SW 1271 (cell line): ENCODE measurements at regions not wholly inside any gene's neighbourhood (a gene's known extent, or its start where the extent isn't known, plus 50 kb on each side); places are given as distances from the start of the nearest gene placed in this dataset.

Experiments
- DNase-seq, 2 experiments: peaks; one replicate each; lab custom pipeline; 2025; lab: John Stamatoyannopoulos, UW

DNA sequence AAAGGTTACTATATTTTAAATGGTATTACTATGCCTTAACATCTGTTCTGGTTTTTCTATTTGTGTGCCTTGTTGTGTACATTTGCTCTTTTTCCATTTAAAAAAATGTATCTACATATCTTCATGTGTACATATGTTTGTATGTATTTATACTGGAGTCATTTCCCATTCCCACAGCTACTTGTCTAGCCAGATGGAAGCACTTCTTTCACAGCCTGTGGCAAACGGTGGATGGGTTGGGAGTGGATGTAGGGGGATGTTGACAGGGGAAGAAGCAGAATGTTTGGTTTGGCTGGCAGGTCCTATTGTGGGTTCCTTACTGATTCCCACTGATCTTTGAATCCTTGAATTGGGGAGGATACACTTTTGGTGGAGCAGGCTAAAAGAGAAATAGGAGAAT, 93.6 kb upstream of the CNTNAP4 start:
- DNase-seq, result no peak

DNA sequence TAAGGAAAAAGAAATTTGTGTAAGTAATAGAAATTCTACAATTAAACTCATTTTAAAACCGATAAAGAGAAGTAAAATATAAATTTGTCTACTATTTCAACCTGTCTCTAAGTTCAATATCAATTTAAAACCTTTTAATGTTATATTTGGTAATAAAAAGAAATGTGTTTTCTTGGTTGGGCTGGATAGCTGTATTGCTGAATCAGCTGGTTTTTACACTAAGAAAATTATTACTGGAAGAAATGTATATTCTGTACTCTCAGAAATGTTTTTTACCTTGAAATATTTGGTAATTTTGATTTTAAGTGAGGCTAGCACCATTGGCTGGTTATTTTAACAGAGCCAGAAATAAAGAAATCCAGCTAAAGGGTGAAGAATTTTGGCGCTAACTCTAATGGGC, 87.1 kb upstream of the CNTNAP4 start:
- DNase-seq, result no peak

- no peak for DNase-seq
Measured at GRCh38 chr16:76190480-76190879, 86.7 kb upstream of the CNTNAP4 start.

DNA sequence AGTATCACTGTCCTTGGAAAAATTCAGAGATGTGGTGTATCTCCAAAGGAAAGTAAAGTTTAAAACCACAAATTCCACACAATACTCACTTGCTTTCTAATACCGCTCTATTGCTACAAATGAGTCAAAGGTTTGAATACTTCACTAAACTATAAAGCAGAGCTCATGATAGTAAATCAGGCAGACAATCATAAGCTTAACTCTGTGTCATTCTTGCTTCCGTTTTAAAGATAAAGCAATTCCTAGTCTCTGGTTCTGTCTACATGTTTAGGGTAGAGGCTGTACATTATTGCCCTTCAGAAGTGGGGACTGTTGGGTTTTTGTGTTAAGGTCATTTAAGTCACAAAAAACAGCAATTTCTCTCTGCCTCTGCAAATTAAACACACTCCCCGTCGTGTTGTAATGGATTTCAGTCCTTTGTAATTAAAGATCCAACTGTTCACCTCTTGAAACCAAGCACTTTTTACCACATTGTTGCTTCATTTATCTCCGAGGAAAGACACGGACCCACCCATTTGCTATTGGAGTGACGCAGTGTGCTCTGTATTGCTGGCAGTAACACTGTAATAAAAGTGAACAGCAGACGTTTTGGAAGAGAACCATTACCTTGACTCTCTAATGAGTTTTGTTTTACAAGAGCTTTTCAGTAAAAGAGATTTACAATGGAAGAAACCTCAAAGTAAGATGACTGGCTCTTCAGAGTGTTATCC, 83.1 kb upstream of the CNTNAP4 start:
- DNase-seq, result no peak

GRCh38 chr16:76194616-76195015, 82.6 kb upstream of the CNTNAP4 start:
- DNase-seq, result no peak

DNA sequence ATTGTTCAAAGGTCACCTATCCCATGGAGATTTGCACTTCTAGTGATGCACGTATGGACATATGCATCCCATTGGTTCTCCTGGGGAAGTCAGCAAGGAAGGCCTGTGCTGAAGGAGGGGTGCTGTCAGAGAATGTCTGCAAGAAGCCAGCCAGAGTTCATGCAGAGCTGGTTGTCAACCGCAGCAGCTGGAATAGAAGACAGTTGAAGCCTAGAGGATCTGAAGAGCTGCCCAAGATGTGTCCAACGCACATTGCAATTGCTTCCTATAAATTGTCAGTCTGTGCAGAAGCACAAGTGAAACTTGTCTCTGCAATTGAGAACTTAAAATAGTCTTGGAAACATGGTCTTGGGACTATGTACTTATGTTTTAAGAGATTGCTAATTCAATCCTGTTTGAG, 82.1 kb upstream of the CNTNAP4 start:
- DNase-seq, result no peak

- no peak for DNase-seq
Measured at GRCh38 chr16:76195648-76196047, 81.6 kb upstream of the CNTNAP4 start.

GRCh38 chr16:76197900-76198299, 79.3 kb upstream of the CNTNAP4 start:
- no peak for DNase-seq

- no peak for DNase-seq
Measured at GRCh38 chr16:76199681-76200220, 77.5 kb upstream of the CNTNAP4 start.

DNA sequence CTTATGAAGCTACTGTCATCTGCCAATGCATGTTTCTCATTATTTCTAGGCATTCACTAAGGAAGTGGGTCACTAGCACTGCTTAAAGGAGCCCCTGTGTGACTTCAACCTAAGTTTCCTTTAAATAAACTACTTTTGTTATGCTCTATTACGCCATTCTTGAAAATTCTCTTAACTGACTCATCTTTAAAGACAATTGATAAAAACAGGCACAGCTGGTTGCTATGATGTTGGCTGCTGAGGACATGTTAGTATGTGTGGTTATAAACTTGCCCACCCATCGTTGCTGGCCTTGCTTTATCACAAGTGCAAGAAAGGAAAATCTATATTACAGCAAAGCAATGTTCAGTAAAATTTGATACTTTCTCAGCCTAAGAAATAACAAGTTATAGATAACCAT, 75.8 kb upstream of the CNTNAP4 start:
- no peak for DNase-seq

DNA sequence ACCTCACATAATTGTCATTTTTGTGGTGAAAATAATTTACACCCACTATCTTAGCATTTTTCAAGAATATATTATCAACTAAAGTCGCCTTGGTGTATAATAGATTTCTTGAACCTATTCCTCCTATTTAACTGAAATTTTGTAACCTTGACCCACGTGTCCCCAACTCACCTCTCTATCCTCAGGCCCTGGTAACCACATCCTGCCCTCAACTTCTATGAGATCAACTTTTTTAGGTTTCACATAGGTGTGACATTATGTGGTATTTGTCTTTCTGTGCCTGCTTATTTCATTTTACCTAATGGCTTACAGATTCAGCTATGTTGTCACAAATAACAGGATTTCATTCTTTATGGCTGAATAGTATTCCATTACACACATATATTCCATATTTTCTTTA, 73.0 kb upstream of the CNTNAP4 start:
- no peak for DNase-seq

DNA sequence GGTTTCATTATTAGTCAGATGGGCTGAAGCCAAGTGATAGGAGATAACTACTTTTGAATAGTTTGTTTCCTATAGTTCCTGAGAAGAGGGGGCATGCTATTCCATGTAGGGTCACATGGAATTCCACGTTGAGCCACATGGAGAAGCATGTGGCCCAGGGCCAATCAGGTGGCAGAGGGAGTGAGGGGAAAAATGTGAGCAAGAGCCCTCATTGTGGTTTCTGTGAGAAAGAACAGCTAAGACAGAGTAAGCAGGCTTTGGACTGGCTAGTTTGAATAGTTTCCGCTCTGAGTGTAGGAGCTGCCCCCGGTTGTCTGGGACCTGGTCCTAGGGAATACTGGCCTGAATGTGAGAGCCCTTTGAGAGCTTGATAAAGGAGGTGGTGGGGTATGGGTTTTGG, 69.9 kb upstream of the CNTNAP4 start:
- no peak for DNase-seq

DNA sequence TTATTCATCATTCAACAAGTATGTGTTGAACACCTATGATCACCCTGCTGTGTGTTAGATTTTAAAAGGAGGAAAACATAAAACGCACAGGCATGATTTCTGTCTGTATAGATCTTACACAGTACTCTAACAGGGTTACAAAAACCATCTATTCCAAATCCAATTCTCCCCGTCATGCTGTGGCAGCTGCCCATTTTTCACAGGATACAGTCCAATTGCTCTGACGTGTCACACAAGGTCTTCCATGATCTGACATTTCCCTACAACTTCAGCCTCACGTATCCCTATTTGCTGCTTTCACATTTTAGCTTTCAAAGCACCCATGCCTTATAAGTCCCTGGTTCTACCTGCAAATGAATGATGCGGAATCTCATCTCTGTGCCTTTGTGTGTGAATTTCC, 67.0 kb upstream of the CNTNAP4 start:
- DNase-seq, result no peak

DNA sequence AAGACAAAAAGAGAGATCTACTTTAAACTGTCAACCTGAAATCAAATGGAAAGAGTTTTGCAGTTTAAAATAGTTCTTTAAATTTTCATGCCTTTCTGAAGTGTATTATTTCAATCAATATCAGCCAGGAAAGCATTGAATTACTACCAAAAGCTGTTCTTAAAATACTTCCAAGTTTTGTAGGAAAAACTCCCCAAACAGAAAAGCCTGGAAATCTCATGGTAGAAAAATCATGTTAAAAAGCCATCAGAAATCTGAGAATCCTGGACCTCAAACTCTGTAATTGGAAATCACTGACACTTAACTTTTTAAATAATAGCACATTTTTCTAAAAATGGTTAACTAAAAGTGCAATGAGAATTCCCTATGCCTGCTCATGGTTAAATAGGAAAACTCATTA, 63.3 kb upstream of the CNTNAP4 start:
- no peak for DNase-seq

DNA sequence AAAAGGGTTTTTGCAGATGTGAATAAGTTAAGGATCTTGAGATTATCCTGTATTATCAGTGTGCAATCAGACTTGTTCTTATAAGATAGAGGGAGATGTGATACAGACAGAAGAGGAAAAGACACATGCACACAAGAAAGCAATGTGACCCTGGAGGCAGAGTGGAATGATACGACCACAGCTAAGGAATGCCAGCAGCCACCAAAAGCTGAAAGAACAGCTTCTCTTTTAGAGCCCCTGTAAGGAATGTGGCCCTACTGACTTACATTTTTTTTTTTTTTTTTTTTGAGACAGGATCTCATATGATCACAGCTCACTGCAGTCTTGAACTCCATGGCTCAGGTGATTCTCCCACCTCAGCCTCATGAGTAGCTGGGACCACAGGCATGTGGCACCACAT, 62.3 kb upstream of the CNTNAP4 start:
- no peak for DNase-seq

- no peak for DNase-seq
Measured at GRCh38 chr16:76222087-76222486, 55.1 kb upstream of the CNTNAP4 start.

GRCh38 chr16:76222853-76223252, 54.3 kb upstream of the CNTNAP4 start:
- DNase-seq, result no peak

- no peak for DNase-seq
Measured at GRCh38 chr16:76226011-76226410, 51.2 kb upstream of the CNTNAP4 start.

GRCh38 chr16:76226481-76226880, 50.7 kb upstream of the CNTNAP4 start:
- DNase-seq, result no peak
